GM18873 (cell line): ENCODE measurements at regions not wholly inside any gene's neighbourhood (a gene's known extent, or its start where the extent isn't known, plus 50 kb on each side); places are given as distances from the start of the nearest gene placed in this dataset.

Experiments used
- ATAC-seq: cut with Tn5 transposase; IDR thresholded peaks from one replicate; pipeline ENCODE4 v1.9.1; 2021; ENCODE audit warnings: mild to moderate bottlenecking, moderate library complexity, moderate number of reproducible peaks; ENCODE audit not compliant: unreplicated experiment, low FRiP score

DNA sequence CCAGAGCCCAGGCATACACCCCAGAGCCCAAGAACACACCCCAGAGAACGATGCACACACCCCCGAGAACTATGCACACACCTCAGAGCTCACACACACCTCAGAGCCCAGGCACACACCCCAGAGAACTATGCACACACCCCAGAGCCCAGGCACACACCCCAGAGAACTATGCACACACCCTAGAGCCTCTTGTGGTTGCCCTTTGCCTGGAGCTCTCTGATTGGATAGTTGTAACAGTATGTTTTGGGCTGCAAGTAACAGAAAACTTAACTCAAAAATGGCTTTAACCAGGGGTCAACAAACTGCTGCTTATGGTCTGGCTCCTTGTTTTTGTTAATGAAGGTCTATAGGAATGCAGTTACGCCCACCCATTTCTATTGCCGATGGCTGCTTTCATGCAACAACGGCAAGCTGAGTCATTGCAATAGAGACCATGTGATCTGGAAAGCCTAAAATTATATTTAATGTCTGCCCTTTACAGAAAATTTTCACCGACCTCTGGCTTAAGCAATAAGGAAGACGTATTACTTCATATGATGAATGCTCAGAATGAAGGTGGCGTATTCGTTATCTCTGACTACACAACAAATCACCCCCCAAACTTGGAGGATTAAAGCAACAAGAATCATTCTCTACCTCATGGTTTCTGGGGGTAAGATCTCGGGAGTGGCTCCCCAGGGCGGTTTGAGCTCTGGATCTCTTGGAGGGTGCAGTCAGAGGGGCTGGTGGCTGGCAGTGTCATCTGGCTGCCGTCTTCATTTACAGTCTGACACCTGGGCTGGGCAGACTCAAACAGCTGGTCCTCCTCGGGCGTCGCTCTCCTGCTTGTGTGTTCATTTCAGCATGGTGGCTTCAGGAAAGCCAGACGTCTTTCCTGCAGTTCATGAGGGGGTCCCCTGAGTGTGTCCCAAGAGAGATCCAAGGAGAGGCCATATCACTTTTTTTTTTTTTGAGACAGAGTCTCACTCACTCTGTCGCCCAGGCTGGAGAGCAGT lies 66.3 kb upstream of the NCOR2 start:
- ATAC-seq: no peak

DNA sequence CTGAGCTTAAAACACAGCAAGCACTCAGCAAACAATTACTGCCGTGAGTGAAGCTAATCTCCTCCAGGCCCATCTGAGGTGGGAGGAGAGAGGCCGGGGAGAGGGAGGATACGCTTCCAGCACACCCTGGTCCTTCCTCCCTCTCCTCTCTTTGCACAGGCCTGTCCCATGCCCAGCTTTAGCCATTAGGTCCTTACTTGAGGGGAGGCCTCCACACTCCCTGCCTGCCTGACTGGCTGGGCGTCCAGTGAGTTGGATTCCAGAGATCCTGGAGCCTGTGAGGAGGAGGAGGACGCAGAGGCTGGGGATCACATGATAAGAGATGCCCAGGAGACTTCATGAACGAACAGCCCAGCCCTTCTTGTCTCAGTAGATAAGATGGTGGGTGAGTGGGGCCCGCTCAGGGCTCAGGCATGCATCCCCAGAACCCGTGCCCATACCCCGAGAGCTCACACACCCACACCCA lies 65.1 kb upstream of the NCOR2 start:
- ATAC-seq: no peak

DNA sequence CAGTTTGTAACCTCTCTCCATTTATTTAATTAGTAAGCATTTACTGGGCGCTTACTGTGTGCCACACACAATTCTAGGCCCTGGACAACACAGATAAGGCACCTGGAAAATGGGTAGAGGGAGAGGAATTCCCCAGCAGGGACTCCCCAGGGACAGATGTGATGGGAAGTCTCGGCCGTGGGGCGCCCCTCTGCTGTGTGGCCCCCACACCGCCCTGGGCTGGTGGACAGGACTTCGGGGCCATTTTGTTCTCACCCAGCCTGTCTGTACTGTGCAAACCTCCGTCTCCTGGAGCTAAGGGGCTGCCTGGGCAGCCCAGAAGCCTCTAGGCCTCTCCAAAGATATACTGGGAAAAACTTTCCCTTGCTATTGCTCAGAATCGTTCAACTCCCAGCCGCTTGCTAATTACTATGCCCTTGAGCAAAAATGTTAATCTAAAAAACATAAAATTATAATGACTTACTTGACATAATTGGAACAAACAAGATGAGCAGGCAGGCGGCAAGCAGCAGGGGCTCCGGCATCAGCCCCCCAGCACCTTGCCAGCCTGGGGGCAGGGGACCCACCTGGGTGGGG lies 64.4 kb upstream of the NCOR2 start:
- ATAC-seq: no peak

DNA sequence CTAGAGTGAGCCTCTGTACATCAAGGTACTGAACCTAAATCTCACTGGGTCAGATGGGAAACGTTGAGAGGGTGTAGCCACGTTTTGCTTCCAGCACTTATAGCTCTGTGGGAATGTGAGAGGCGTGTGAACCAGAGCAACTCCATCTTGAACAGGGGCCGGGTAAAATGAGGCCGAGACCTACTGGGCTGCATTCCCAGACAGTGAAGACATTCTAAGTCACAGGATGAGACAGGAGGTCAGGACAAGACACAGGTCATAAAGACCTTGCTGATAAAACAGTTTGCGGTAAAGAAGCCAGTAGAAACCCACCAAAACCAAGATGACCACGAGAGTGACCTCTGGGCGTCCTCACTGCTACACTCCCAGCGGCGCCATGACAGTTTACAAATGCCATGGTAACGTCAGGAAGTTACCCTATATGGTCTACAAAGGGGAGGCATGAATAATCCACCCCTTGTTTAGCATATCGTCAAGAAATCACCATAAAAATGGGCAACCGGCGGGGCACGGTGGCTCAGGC lies 63.4 kb upstream of the NCOR2 start:
- ATAC-seq: no peak

DNA sequence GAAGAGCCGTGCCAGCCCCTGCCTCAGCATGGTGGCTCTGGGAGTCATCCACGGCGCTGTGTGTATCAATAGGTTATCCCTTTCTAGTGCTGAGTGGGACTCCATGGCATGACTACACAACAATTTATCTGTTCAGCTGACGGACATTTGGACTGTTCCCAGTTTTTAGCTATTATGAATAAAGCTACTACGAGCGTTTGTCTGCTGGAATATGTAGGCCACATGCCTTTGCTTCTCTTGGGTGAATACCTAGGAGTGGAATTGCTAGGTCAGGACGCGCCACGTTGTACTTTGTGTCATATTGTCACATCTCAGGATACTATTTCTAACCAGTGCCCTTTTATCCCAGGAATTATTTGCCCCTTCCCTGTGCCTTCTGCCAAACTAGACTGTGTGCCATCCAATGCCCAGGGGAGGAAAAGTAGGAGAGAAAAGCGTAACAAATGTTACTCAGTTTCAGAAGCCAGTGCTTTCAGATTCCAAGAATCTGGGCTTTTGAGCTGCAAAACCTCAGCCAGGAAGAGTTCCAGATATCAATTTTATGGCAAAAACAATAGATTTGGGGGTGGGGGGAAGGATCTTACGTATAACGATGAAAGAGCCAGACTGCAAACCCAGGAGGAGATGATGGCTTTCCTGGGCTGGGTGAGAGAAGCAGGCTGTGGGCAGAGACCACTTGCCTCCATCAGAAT lies 62.5 kb upstream of the NCOR2 start:
- no peak for ATAC-seq

DNA sequence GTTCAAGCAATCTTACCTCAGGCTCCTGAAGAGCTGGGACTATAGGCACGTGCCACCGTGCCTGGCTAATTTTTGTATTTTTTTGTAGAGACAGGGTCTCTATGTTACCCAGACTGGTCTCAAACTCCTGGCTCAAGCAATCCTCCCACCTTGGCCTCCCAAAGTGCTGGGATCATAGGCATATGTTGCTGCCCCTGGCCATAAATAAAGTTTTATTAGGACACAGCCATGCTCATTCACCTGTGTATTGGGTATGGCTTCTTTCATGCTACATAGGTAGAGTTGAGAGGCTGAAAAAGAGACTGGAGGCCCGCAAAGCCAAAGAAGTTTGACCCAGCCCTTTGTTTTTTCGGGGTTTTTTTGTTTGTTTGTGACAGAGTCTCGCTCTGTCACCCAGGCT lies 61.7 kb upstream of the NCOR2 start:
- ATAC-seq: no peak

DNA sequence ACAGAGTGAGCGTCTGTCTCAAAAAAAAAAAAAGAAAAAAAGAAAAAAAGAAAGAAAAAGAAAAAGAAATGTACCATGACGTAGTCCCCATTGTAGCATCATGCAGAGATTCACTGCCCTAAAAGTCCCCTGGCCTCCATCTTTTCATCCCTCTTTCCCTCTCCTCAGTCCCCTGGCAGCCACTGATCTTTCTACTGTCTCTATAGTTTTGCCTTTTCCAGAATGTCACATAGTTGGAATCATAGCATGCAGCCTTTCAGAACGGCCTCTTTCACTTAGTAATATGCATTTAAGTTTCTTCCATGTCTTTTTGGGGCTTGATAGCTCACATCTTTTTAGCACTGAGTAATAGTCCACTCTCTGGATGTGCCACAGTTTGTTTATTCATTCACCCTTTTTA lies 60.5 kb upstream of the NCOR2 start:
- ATAC-seq: no peak

DNA sequence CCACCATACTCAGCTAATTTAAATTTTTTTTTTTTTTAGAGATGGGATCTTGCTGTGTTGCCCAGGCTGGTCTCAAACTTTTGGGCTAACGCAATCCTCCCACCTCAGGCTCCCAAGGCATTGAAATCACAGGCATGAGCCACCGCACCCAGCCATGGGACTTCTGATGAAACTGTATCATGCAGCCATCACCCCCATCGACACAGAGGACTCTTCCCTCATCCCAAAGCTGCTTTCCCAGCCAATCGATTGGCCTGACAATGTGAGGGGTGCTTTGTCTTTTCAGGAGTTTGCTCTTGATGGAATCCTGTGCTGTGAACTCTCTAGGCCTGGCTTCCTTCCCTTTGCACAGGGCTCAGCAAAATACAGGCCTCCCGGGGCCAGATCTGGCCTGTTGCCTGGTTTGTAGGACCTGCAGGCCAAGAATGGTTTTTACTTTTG lies 59.6 kb upstream of the NCOR2 start:
- no peak for ATAC-seq

DNA sequence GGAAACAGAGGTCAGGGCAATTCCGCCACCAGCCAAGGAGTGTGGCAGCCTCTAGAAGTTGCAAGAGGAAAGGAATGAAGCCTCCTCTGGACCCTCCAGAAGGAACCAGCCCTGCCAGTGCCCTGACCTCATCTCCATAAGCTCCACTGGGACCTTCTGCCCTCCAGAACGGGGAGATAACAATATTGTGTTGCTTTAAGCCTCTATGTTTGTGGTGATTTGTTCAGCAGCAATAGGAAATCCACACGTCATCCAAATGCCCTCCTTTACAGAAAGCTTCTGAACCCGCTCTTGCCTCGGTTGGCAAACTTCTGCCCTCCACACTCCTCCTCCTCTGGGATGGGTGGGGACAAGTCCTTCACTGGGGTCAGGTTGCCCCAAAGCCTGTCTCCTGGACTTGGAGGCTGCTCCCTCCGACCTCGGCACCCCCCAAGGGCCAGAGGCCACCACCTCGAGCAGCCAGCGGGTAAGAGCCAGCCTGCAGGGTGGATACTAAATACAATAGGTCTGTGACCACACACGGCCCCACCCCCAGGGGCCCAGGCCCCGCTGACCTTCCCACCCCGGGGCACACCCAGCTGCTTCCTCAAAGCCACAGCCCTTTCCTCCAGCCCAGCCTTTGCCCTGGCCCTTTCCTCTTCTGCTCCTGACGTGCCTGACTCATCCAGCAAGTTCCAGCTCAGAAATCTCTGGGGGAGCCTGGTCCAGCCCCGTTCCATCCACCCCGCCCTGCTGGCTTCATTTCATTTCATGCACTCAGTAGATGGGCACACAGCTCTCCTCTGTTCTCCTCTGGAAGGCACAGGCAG lies 58.7 kb upstream of the NCOR2 start:
- ATAC-seq: no peak

DNA sequence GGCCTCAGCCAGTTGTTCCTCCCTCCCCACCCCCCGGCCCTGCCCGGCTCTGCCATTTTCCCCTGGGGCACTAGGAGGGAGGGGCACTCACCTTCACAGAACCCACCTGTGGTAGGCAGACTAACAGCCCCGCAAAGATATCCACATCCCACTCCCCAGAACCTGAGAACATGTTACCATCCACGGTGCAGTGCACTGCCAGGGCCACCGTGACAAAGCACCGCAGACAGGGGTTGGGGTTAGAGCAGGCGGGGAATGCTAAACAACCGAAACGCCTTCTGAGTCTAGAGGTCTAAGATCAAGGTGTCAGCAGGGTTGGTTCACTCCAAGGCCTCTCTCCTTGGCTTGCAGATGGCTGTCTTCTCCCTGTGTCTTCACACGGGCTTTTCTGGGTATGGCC lies 57.4 kb upstream of the NCOR2 start:
- no peak for ATAC-seq

DNA sequence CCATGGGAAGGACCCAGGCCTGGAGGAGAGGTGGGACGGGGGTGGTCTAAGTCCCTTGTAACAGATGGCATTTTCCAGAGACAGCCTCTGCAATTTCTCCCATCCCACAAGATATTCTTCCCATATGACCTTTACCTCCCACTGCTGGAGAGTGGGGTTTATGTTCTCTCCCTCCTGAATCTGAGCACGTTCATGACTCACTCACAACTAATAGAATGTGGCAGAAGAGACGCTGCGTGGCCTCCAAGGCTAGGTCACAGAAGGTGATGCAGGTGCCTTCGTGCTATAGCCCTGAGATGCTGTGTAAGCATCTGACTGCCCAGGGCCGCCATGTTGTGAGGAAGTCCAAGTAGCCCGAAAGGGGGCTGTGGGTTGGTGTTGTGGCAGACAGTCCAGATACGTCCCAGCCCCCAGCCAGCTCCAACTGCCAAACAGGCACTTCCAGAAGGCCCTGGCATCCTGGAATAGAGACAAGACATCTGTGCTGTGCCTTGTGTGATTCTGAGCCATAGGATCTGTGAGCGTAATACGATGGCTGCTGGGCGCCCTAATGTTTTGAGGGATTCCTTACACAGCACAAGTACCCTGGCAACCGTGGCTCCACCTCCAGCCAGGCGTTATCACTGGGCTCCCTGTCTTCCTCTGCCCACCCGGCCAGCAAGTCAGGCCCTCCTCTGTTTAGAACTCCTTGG lies 56.1 kb upstream of the NCOR2 start:
- ATAC-seq: no peak

DNA sequence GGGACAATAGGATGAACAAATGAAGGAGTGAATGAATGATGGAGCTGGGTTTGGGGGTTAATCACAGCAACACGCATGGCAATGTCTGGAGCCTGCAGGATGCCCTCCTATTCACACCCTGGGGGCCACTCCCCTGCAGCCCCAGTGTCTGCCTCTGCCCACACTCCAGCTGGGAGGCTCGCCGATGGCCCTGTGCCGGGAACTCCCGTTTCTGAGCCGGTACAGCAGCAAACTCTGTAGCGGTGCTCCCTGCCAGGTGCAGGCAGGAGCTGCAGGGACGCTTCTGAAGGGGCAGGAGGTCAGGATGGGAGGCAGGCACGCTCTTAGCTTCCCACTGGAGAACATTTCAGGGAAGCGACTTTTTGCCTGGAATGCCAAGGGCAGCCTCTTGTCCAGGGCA lies 55.4 kb upstream of the NCOR2 start:
- ATAC-seq: no peak

DNA sequence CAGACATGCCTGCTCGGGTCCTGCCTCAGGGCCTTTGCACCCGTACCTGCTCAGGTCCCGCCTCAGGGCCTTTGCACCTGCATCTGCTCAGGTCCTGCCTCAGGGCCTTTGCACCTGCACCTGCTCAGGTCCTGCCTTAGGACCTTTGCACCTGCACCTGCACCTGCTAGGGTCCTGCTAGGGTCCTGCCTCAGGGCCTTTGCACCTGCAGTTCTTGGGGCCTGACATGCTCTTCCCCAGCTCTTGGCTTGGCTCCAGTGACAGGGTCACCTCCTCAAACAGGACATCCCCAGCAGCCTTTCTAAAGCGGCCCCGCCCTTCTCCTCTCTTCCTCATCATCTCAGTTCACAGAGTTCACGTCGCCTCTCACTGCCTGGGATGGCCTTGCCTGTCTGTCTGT lies 54.9 kb upstream of the NCOR2 start:
- ATAC-seq: no peak

DNA sequence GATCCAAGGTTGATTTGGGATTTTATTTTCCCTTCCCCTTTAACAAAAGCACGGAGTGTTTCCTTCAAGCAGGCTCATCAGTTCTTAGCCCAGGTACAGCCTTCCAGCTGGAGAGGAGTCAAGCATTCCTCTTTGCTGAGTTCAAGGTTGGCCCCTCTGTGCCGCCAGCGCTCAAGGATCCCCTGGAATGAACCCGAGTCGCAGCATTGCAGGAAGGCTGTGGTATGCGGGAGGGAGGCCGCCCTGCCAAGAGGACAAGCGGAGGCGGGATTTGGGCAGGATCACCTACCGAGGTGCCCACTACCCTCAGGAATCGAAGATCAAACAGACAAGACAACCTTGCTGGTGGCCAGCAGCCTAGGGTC lies 53.9 kb upstream of the NCOR2 start:
- no peak for ATAC-seq

DNA sequence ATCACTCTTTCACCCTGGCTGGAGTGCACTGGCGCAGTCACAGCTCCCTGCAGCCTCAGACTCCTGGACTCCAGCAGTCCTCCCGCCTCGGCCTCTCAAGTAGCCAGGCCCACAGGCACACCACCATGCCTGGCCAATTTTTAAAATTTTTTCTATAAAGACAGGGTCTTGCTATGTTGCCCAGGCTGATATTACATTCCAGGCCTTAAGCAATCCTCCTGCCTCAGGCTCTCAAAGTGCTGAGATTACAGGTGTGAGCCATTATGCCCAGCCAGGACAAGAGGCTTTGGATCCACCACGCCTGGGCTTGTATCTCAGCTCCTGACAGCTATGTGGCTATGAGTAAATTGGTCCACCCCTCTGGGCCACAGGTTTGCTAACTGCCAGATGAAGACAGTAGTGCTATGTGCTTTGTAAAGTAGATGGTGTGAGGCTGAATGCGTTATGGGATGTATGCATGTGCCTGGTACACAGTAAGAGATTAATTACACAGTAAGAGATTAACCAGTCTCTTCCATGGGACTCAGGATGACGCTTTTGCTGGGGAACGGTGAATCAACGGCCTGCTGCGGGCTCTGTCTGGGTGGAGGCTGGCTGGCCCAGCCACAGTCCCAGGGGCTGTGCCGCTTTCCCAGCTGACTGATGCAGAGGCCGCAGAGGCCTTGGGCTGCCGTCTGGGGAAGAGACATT lies 53.3 kb upstream of the NCOR2 start:
- ATAC-seq: no peak

DNA sequence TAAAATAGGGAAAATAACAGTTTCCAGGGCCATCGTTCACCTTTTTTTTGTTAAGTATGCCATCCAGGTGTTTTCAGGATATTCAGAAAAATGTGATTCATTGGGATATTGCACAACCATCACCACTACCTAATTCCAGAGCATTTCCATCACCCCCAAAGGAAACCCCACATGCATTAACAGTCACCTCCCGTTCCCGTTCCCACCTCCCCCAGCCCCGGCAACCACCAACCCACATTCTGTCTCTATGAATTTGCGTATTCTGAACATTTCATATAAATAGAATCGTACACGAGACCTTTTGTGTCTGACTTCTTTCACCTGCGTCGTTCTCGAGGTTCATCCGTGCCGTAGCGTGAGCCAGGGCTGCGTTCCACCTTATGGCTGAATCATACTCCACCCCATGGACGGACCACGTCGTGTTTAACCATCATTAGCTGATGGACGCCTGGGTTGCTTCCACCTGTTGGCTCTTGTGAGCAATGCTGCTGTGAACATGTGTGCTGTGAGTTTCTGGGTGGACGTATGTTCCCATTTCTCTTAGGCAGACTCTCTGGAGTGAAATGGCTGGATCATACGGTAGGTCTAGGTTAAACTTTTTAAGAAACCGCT lies 51.0 kb upstream of the NCOR2 start:
- ATAC-seq: no peak

DNA sequence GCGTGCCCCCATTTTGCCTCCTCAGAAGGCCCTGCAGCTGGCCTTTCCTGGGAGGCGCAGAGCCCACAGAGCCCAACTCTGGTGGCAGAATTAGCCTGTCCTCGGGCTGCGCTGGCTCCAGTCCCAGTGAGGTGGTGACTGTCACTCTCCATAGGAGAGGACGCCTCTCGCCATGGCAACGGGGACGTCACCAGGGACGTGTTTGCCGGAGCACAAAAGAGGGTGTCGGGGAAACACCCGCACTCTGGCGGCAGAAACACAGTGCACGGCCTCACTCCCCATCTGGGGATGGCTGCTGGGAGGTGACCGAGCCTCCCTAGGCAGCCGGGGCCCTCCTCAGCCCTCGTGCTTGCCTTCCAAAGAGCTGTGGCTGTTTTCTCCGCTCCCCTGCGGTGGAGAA lies 50.2 kb upstream of the NCOR2 start:
- ATAC-seq: no peak
